Posterior cingulate gyrus (tissue), 11 donors: ENCODE measurements at regions not wholly inside any gene's neighbourhood (a gene's known extent, or its start where the extent isn't known, plus 50 kb on each side); places are given as distances from the start of the nearest gene placed in this dataset.
A peak's percentile ranks its signal among the peaks of the same experiment; 100 is the strongest.
"Not testable (repeated sequence)": the region's sequence is repeated elsewhere in the genome, so short reads cannot be mapped to it uniquely, and the experiment has no call there.

ENCODE experiments used
- DNase-seq, 10 donors: peaks; one replicate each; pipeline versions ENCODE4 v3.0.0 to v3.0.0-alpha.2; 2020 to 2021; ENCODE audit warnings: mixed read lengths in 3 of 10
- intact Hi-C: fragments of 100-400 bp; cut with DNase I; formaldehyde crosslinking; loops from one replicate; pipeline ENCODE4 v1.15.1; 2023

GRCh38 chr2:182548031-182548950, 121.5 kb upstream of the PDE1A start:
- intact Hi-C loops: no loop called here
- no peak for DNase-seq

DNA sequence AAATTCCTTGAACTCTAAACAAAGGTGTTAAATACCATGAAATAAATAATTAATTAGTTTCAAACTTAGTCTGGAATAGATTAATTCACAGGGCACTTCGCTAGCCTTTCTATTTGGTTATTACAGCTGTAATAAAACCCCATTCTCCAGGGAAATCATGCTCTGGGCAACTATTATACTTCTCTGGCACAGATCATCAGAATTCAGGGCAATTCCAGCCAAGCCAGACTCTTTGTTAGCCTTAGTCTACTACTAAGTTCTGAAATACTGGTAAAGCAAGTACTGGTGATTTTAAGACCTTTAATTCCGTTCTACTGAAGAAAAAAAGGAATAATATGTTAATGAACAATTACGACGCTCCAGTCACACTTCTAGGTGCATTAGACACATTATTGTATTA, 123.4 kb upstream of the PDE1A start:
- intact Hi-C loops: no loop called here
- DNase-seq: no peak

- DNase-seq: peak in 6 of 10 donors; percentile 17 to 91 (median 50)
- intact Hi-C loops: not testable (repeated sequence)
Observed at GRCh38 chr2:182552232-182552631, 125.4 kb upstream of the PDE1A start.

DNA sequence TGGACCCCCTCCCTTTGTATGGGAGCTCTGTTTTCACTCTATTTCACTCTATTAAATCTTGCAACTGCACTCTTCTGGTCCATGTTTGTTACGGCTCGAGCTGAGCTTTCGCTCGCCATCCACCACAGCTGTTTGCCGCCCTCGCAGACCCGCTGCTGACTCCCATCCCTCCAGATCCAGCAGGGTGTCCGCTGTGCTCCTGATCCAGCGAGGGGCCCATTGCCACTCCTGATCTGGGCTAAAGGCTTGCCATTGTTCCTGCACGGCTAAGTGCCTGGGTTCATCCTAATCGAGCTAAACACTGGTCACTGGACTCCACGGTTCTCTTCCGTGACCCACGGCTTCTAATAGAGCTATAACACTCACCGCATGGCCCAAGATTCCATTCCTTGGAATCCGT, 125.9 kb upstream of the PDE1A start:
- intact Hi-C loops: not testable (repeated sequence)
- peak in 2 of 10 donors; percentile 73 to 75 for DNase-seq

DNA sequence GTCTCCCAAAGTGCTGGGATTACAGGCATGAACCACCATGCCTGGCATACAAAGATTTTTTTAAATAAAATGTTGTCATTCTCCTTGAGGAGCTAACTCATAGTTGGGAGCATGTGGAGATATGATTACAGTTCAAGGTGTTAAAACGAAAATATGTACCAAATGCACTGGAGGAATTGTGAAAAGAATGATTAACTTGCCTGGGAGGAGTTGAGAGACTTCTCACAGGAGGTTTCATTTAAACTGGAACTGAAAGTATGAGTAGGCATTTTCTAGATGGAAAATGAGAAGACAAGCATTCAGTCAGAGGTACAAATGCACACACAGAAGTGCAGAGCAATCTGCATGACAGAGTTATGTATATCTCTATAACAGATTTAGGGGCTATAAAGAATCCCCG, 126.6 kb upstream of the PDE1A start:
- intact Hi-C loops: no loop called here
- DNase-seq: no peak

GRCh38 chr2:182554950-182555349, 128.1 kb upstream of the PDE1A start:
- no peak for DNase-seq
- intact Hi-C loops: no loop called here

- intact Hi-C loops: no loop called here
- no peak for DNase-seq
Observed at GRCh38 chr2:182558564-182558963, 131.7 kb upstream of the PDE1A start.

GRCh38 chr2:182559623-182560022, 132.8 kb upstream of the PDE1A start:
- intact Hi-C loops: no loop called here
- DNase-seq: no peak

DNA sequence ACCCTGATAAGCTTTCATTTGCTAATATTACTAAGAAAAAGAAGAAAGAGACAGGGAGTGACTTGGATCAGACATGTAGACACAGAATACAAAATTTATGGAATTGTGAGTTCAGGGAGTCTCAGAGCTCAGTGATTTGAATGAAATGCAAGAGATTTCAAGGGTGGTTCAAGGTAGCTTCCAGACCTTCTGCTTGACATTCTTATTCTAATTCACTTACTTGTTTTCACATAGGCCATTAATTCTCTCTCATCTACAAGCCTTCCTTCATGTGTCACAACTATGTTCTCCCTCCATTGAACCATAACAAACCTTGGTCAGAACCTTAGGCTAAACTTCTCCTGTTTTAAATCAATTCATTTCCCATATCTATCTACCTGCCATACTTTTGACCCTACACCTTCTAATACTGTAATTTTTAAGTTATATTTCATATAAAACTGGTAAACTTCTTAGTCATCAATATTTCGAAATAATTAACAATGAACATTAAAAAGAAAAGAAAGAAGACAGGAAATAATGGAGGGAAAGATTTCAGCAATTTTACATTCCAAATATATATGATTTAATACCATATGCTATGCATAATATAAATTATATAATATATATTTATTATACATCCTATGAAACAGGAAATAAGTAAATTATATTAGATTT, 139.2 kb upstream of the PDE1A start:
- intact Hi-C loops: no loop called here
- no peak for DNase-seq

- intact Hi-C loops: no loop called here
- DNase-seq: no peak
Observed at GRCh38 chr2:182573553-182573952, 142.5 kb upstream of the DNAJC10 start.

DNA sequence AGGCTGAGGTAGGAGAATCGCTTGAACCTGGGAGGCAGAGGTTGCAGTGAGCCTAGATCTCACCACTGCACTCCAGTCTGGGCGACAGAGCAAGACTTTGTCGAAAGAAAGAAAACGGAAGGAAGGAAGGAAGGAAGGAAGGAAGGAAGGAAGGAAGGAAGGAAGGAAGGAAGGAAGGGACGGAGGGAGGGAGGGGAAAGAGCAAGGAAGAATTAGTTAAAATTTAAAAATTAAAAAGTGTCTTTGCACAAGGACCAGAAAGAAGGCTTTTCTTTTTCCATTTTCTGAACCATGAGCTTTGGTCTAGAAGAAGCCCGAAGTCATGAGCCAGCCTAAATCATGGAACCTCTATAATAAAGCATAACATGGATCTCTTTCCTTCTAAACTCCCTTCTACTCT, 138.2 kb upstream of the DNAJC10 start:
- no peak for DNase-seq
- intact Hi-C loops: no loop called here

DNA sequence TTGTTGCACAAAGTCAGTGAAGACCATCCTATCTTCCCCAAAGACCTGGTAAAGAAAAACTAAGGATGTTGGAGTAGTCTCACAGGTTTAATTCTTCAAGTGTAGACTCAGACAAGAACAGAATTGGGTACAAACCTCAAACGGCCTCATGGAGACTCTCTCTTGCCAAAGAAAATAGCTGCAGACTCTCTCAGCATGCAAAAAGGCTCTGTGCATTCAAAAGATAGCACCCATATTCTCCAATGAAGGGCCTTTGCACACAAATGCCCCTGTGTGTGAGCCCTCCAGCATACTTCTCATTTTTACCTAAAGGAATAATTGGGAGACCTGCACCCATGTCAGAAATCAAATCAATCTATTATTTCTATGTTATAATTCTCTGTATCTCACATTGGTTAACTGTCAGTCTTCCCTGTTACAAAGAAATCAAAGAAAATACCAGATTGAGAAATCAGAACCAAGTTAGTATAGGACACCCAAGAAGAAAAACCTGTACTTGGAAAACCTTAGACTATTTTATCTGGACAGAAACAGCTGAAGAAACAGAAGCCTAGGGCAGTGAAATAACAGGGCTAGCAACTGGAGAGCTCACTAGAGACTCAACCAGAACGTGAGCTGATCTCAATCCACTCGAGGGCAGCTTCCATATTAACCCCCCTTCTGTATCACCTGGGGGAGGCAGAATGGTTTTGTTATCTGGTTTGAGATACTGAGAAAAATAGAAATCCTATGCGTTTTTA, 134.7 kb upstream of the DNAJC10 start:
- no peak for DNase-seq
- intact Hi-C loops: loop anchor here (10.0 kb wide), 1 partner anchor 397 kb away; no protein-coding TSS in a partner anchor

GRCh38 chr2:182584462-182584861, 131.6 kb upstream of the DNAJC10 start:
- intact Hi-C loops: loop anchor here (10.0 kb wide), 1 partner anchor 400 kb away; no protein-coding TSS in a partner anchor
- peak in 1 of 10 donors; percentile 24 for DNase-seq

- intact Hi-C loops: loop anchor here (10.0 kb wide), 1 partner anchor 400 kb away; no protein-coding TSS in a partner anchor
- DNase-seq: no peak
Observed at GRCh38 chr2:182585001-182585400, 131.1 kb upstream of the DNAJC10 start.

DNA sequence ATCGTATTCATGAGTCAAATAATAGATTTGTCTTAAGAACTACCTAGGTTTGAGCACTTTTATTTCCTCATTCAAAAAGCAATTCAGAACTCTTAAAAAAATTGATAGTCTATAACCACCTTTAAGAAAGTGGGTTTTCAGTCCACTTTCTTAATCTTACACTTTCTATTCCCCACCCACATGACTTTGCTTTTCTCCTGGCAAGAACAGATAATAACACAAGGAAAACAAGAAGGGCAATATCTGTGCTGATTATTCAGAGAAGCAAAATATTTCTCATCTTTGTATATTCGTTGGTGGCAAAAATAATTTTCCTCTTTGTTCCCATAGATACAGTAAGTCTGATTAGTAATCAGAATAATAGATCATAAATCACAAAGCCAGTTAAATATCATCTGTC, 130.6 kb upstream of the DNAJC10 start:
- DNase-seq: no peak
- intact Hi-C loops: loop anchor here (10.0 kb wide), 1 partner anchor 401 kb away; no protein-coding TSS in a partner anchor

- no peak for DNase-seq
- intact Hi-C loops: loop anchor here (10.0 kb wide), 1 partner anchor 402 kb away; no protein-coding TSS in a partner anchor
Observed at GRCh38 chr2:182586426-182586825, 129.6 kb upstream of the DNAJC10 start.

GRCh38 chr2:182587831-182588230, 128.2 kb upstream of the DNAJC10 start:
- intact Hi-C loops: loop anchor here (10.0 kb wide), 1 partner anchor 403 kb away; no protein-coding TSS in a partner anchor
- DNase-seq: no peak

GRCh38 chr2:182589121-182589520, 126.9 kb upstream of the DNAJC10 start:
- intact Hi-C loops: loop anchor here (10.0 kb wide), 1 partner anchor 404 kb away; no protein-coding TSS in a partner anchor

DNA sequence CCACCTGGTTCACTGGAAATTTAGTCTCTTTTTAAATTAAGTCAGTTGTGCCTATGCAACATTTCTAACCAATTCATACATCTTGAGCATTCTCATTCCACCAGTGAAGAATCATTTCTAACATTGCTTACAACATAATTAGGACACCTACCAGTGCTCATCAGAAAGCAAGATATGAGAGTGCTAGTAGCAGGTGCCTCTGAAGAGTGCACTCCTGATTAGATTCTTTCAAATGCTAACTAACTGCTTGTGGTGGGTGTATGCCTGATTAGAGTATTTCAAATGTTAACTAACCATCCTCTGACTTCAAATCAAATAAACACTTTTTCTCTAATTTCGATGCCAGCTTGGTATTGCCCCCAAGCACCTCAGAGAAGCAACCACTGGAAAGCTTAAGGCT, 124.3 kb upstream of the DNAJC10 start:
- no peak for DNase-seq
- intact Hi-C loops: no loop called here

More at GRCh38 chr2:182589121-182589520, 126.9 kb upstream of the DNAJC10 start:
- no peak for DNase-seq

DNA sequence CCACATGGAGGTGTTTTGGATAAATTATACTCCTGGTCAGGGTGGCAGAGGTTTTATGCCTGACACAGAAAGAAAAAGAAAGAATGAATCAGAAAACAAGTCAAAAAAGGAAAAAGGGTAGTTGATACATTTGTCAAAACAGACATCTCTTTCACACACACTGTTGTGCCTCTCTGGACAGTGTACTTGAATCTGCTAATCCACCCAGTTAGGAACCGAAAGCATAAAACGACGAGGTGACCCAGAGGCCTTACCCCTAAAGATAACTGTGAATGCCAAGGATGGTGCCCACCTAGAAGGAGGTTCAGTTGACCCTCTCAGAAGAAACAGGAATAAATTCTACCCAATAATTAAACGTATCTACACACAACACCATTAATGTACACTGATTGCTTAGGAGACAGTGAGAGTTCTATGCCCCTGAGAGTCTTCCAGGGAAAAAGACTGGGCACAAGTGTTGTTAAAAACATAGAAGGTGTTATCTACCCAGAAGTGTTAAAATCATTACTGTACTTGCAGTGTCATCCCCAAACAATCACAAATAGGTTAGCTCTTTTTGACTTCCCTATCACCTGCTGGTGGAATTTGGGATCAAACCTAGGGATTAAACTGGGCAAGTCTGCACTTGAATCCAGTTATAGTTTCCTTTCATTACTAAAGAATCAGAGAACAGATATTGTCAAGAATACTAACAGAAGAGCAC, 123.2 kb upstream of the DNAJC10 start:
- no peak for DNase-seq
- intact Hi-C loops: no loop called here
